ENCODE measurements at regions not wholly inside any gene's neighbourhood (a gene's known extent, or its start where the extent isn't known, plus 50 kb on each side); places are given as distances from the start of the nearest gene placed in this dataset.
"Not testable (repeated sequence)": the region's sequence is repeated elsewhere in the genome, so short reads cannot be mapped to it uniquely, and the experiment has no call there.

- DNase-seq, result peak in 1 of 3 donors; percentile 45
Measured at GRCh38 chr12:25615119-25615518, 62.0 kb upstream of the LMNTD1 start.

GRCh38 chr12:25616286-25616685 lies 63.2 kb upstream of the LMNTD1 start:
- DNase-seq, result no peak

- DNase-seq, result no peak
Measured at GRCh38 chr12:25617991-25618390, 64.9 kb upstream of the LMNTD1 start.

GRCh38 chr12:25623816-25624215 lies 70.7 kb upstream of the LMNTD1 start:
- no peak for DNase-seq

GRCh38 chr12:25625146-25625545 lies 72.1 kb upstream of the LMNTD1 start:
- no peak for DNase-seq

GRCh38 chr12:25629341-25629740 lies 76.3 kb upstream of the LMNTD1 start:
- no peak for DNase-seq

- not testable (repeated sequence) for DNase-seq
Measured at GRCh38 chr12:25630735-25631515, 77.8 kb upstream of the LMNTD1 start.

GRCh38 chr12:25633149-25633548 lies 80.1 kb upstream of the LMNTD1 start:
- not testable (repeated sequence) for DNase-seq

- DNase-seq, result no peak
Measured at GRCh38 chr12:25637752-25638151, 84.7 kb upstream of the LMNTD1 start.

- no peak for DNase-seq
Measured at GRCh38 chr12:25639406-25639805, 86.3 kb upstream of the LMNTD1 start.

- peak in 2 of 3 donors; percentile 17 to 33 for DNase-seq
Measured at GRCh38 chr12:25644979-25645378, 91.9 kb upstream of the LMNTD1 start.

- DNase-seq, result peak in 1 of 3 donors; percentile 16
Measured at GRCh38 chr12:25645427-25645826, 92.3 kb upstream of the LMNTD1 start.

- no peak for DNase-seq
Measured at GRCh38 chr12:25651931-25652330, 98.8 kb upstream of the LMNTD1 start.

GRCh38 chr12:25652371-25652770 lies 99.3 kb upstream of the LMNTD1 start:
- DNase-seq, result no peak

GRCh38 chr12:25653487-25654175 lies 100.5 kb upstream of the LMNTD1 start:
- peak in 1 of 3 donors; percentile 30 for DNase-seq

GRCh38 chr12:25655702-25656101 lies 102.6 kb upstream of the LMNTD1 start:
- no peak for DNase-seq

- DNase-seq, result no peak
Measured at GRCh38 chr12:25659621-25660020, 106.5 kb upstream of the LMNTD1 start.

- no peak for DNase-seq
Measured at GRCh38 chr12:25670076-25671055, 117.3 kb upstream of the LMNTD1 start.

- no peak for DNase-seq
Measured at GRCh38 chr12:25675808-25676207, 122.7 kb upstream of the LMNTD1 start.

GRCh38 chr12:25677232-25677937 lies 124.3 kb upstream of the LMNTD1 start:
- DNase-seq, result no peak

- no peak for DNase-seq
Measured at GRCh38 chr12:25681580-25681979, 128.5 kb upstream of the LMNTD1 start.
